ENCODE measurements at regions not wholly inside any gene's neighbourhood (a gene's known extent, or its start where the extent isn't known, plus 50 kb on each side); places are given as distances from the start of the nearest gene placed in this dataset.
A peak's percentile ranks its signal among the peaks of the same experiment; 100 is the strongest.

DNA sequence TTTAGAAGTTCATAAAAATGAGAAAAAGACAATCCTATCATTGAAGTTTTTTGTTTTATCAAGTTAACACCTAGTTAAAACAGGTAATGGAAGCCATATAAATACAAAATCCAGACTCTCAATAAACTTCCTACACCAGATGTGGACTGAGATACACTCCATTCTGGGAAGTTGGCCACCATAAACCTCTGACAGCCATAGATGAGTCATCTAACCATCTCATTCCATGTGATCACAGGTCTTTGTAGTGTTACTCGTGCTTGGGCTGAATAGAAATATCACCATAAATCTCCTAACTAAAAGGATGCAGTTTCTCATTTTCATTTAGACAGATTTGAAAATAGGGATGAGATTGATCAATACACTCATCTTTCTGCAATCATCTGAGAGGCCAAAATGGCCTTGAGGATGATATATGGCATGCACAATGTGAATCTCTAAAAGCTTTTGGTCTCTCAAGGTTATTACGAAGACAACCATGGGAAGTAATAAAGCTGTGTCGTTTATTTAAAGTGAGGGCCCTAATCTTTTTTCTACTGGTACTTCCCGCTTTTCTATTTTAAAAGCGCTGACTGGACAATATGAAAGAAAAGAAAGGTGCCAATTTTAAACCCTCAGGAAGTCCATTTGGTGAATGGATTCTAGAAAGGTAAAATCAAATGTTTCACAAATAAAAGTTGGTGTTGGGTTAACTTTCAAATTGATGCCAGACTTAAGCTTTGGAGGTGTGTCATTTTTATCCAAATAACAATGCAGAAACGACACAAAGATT is 155.5 kb downstream of the POLR2M start:
- 63 to 69% (median 63%) methylated on average over 6 of the region's 6 CpGs for WGBS, 3 donors
- H3K4me3 ChIP-seq (ENCODE audit: low read depth in 1 of 3, low read length in 3 of 3) = no peak overlapping the region
- FAIRE-seq = no peak
- no peaks in the 10 kb centered on the region for H3K4me1 ChIP-seq (ENCODE audit: control insufficient read depth in 3 of 3, insufficient read depth in 2 of 3, low read depth in 1 of 3, low read length in 2 of 3)
- peak; percentile 58 to 59 for DNase-seq
- H3K27me3 ChIP-seq (ENCODE audit: control insufficient read depth in 3 of 3, insufficient read depth in 3 of 3, low read length in 3 of 3) = peaks cover 0 to 3% (median 1%) of the 10 kb centered on the region in 3 donors
- no peaks in the 10 kb centered on the region for H3K9me3 ChIP-seq (ENCODE audit: control insufficient read depth in 2 of 2, insufficient read depth in 1 of 2, low read depth in 1 of 2, low read length in 1 of 2)
- no peaks in the 10 kb centered on the region for H3K36me3 ChIP-seq (ENCODE audit: control insufficient read depth in 3 of 3, insufficient read depth in 2 of 3, low read depth in 1 of 3, low read length in 3 of 3)
- no peak overlapping the region for H3K27ac ChIP-seq (ENCODE audit: low read depth in 1 of 3, low read length in 2 of 3)

DNA sequence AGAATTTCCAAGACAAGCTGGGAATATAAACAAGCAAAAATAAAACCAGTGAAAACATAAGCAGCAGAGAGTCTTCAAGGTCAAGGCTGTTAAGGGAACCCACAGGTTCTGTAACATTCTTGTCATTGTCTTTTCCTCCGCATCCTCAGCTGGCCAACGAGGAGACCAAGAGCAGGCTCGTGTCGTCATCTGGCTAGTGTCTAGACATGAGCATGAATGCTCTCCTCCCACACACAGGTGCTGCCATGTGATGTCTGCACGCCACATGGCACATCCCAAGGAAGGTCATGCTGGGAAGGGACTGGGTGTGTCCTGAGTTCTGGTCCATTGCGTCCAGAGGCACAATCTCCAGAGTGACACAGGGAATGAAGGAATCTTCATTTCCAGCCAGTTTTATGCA is 156.2 kb downstream of the POLR2M start:
- Histone ChIP-seq H3K27me3 (ENCODE audit: control insufficient read depth in 3 of 3, insufficient read depth in 3 of 3, low read length in 3 of 3) (peaks cover 0 to 7% (median 3%) of the 10 kb centered on the region in 3 donors), H3K4me3 (ENCODE audit: low read depth in 1 of 3, low read length in 3 of 3) (no peak overlapping the region), H3K9me3 (ENCODE audit: control insufficient read depth in 2 of 2, insufficient read depth in 1 of 2, low read depth in 1 of 2, low read length in 1 of 2) (no peaks in the 10 kb centered on the region), H3K4me1 (ENCODE audit: control insufficient read depth in 3 of 3, insufficient read depth in 2 of 3, low read depth in 1 of 3, low read length in 2 of 3) (no peaks in the 10 kb centered on the region), H3K36me3 (ENCODE audit: control insufficient read depth in 3 of 3, insufficient read depth in 2 of 3, low read depth in 1 of 3, low read length in 3 of 3) (no peaks in the 10 kb centered on the region), H3K27ac (ENCODE audit: low read depth in 1 of 3, low read length in 2 of 3) (no peak overlapping the region)
- WGBS, 3 donors = 89 to 96% (median 92%) methylated on average over 6 of the region's 6 CpGs
- FAIRE-seq (no peak), DNase-seq (no peak)

DNA sequence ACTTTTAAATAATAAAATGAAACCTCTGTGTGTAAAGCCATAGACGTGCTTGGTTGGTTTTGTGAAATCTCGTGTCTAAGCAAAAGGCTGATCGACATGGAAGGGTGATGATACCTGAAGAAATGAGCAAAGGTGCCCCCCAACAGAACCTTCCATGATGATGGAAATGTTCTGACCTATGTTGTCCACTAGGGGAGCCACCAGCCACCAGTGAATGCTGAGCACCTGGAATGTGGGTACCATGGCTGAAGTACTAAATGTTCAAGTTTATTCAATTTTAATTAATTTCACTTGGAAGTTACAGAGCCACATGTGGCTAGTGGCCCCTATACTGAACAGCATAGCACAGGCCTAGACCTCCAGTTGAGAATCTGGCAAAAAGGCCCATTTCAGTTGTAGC is 158.8 kb downstream of the POLR2M start:
- no peak overlapping the region for H3K27ac ChIP-seq (ENCODE audit: low read depth in 1 of 3, low read length in 2 of 3)
- FAIRE-seq (no peak), DNase-seq (no peak)
- WGBS, 3 donors = 78 to 86% (median 84%) methylated on average over 3 of the region's 3 CpGs
- H3K9me3 ChIP-seq (ENCODE audit: control insufficient read depth in 2 of 2, insufficient read depth in 1 of 2, low read depth in 1 of 2, low read length in 1 of 2) = peaks cover 0 to 2% of the 10 kb centered on the region in 2 donors
- no peak overlapping the region for H3K4me3 ChIP-seq (ENCODE audit: low read depth in 1 of 3, low read length in 3 of 3)
- no peaks in the 10 kb centered on the region for H3K36me3 ChIP-seq (ENCODE audit: control insufficient read depth in 3 of 3, insufficient read depth in 2 of 3, low read depth in 1 of 3, low read length in 3 of 3)
- no peaks in the 10 kb centered on the region for H3K4me1 ChIP-seq (ENCODE audit: control insufficient read depth in 3 of 3, insufficient read depth in 2 of 3, low read depth in 1 of 3, low read length in 2 of 3)
- H3K27me3 ChIP-seq (ENCODE audit: control insufficient read depth in 3 of 3, insufficient read depth in 3 of 3, low read length in 3 of 3) = peaks cover 0 to 9% (median 0%) of the 10 kb centered on the region in 3 donors

DNA sequence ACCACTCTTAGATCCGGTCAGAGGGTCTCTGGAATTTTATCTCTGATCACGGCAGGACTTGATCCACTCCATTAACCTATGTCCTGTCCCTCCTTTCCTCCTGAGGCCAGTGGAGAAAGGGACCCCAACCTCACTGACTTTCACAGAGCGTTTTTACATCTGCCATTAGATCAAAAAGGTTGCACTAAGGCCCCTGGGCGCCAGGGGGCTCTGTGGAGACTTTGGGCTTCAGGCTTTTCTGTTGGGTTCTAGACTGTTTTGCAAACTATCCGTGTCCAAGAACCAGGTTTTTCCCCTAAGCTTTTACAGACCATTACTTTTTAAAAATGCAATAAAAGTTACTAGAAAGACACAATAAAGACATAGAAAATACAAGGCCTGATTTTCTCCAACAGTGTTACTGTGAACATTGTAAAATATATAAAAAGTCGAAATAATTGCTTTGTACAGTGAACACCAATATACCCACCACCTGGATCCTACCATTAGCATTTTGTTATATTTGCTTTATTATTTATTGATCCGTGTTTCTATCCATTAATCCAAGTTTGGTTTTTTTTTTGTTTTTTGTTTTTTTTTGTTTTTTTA is 159.7 kb downstream of the POLR2M start:
- Histone ChIP-seq H3K4me3 (ENCODE audit: low read depth in 1 of 3, low read length in 3 of 3) (no peak overlapping the region), H3K4me1 (ENCODE audit: control insufficient read depth in 3 of 3, insufficient read depth in 2 of 3, low read depth in 1 of 3, low read length in 2 of 3) (no peaks in the 10 kb centered on the region), H3K27ac (ENCODE audit: low read depth in 1 of 3, low read length in 2 of 3) (no peak overlapping the region), H3K36me3 (ENCODE audit: control insufficient read depth in 3 of 3, insufficient read depth in 2 of 3, low read depth in 1 of 3, low read length in 3 of 3) (no peaks in the 10 kb centered on the region), H3K27me3 (ENCODE audit: control insufficient read depth in 3 of 3, insufficient read depth in 3 of 3, low read length in 3 of 3) (peaks cover 0 to 9% (median 0%) of the 10 kb centered on the region in 3 donors), H3K9me3 (ENCODE audit: control insufficient read depth in 2 of 2, insufficient read depth in 1 of 2, low read depth in 1 of 2, low read length in 1 of 2) (peaks cover 0 to 2% of the 10 kb centered on the region in 2 donors)
- peak; percentile 49 for FAIRE-seq
- DNase-seq = peak; percentile 71 to 74
- 29 to 44% (median 33%) methylated on average over 7 of the region's 7 CpGs for WGBS, 3 donors

DNA sequence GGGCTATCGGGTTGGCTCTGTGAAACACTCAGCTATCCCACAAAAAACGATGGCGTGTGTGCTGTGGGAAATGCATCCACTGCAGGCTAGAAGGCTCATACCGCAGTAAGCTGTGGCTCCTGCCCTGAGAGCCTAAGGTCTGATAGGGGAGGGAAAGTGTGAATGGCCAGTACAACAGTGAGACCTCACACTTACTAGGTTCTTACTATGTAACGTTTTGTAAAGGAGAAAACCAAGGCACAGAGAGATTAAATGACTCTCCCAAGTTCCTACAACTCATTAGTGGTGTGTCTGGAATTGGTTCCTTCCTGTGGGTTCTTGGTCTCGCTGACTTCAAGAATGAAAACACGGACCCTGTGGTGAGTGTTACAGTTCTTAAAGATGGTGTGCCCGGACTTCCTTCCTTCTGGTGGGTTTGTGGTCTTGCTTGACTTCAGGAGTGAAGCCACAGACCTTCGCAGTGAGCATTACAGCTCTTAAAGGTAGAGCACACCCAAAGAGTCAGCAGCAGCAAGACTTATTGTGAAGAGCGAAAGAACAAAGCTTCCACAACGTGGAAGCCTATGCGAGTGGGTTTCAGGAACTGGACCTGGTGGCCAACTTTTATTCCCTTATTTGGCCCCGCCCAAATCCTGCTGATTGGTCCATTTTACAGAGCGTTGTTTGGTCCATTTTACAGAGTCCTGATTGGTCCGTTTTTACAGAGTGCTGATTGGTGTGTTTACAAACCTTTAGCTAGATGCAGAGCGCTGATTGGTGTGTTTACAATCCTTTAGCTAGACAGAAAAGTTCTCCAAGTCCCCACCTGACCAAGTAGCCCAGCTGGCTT is 161.7 kb downstream of the POLR2M start:
- peaks cover 0 to 14% (median 0%) of the 10 kb centered on the region in 3 donors for H3K27me3 ChIP-seq (ENCODE audit: control insufficient read depth in 3 of 3, insufficient read depth in 3 of 3, low read length in 3 of 3)
- H3K36me3 ChIP-seq (ENCODE audit: control insufficient read depth in 3 of 3, insufficient read depth in 2 of 3, low read depth in 1 of 3, low read length in 3 of 3) = no peaks in the 10 kb centered on the region
- DNase-seq = no peak
- H3K9me3 ChIP-seq (ENCODE audit: control insufficient read depth in 2 of 2, insufficient read depth in 1 of 2, low read depth in 1 of 2, low read length in 1 of 2) = peaks cover 0 to 2% of the 10 kb centered on the region in 2 donors
- no peak overlapping the region for H3K4me3 ChIP-seq (ENCODE audit: low read depth in 1 of 3, low read length in 3 of 3)
- FAIRE-seq = no peak
- H3K27ac ChIP-seq (ENCODE audit: low read depth in 1 of 3, low read length in 2 of 3) = no peak overlapping the region
- 70 to 78% (median 78%) methylated on average over 16 of the region's 16 CpGs for WGBS, 3 donors
- H3K4me1 ChIP-seq (ENCODE audit: control insufficient read depth in 3 of 3, insufficient read depth in 2 of 3, low read depth in 1 of 3, low read length in 2 of 3) = no peaks in the 10 kb centered on the region

DNA sequence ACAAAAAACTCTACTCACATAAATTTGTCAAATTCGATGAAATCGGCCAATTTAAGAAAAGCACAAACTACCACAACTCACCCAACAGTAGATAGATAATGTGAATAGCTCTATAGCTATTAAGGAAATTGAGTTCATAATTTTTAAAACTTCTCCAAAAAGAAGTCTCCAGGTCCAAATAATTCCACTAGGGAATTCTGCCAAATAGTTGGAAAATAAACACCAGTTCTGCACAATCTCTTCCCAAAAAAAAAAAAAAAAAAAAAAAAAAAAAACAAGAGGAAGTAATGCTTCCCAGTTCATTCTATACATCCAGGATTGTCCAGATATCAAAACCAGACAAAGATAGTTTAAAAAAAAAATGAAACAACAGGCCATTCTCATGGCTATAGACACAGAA is 164.2 kb downstream of the POLR2M start:
- Histone ChIP-seq H3K36me3 (ENCODE audit: control insufficient read depth in 3 of 3, insufficient read depth in 2 of 3, low read depth in 1 of 3, low read length in 3 of 3) (no peaks in the 10 kb centered on the region), H3K4me1 (ENCODE audit: control insufficient read depth in 3 of 3, insufficient read depth in 2 of 3, low read depth in 1 of 3, low read length in 2 of 3) (no peaks in the 10 kb centered on the region), H3K4me3 (ENCODE audit: low read depth in 1 of 3, low read length in 3 of 3) (no peak overlapping the region), H3K9me3 (ENCODE audit: control insufficient read depth in 2 of 2, insufficient read depth in 1 of 2, low read depth in 1 of 2, low read length in 1 of 2) (peaks cover 0 to 12% of the 10 kb centered on the region in 2 donors), H3K27ac (ENCODE audit: low read depth in 1 of 3, low read length in 2 of 3) (no peak overlapping the region), H3K27me3 (ENCODE audit: control insufficient read depth in 3 of 3, insufficient read depth in 3 of 3, low read length in 3 of 3) (peaks cover 0 to 14% (median 3%) of the 10 kb centered on the region in 3 donors)
- no peak for DNase-seq
- FAIRE-seq = no peak
- 90 to 99% (median 95%) methylated on average over 2 of the region's 2 CpGs for WGBS, 3 donors

DNA sequence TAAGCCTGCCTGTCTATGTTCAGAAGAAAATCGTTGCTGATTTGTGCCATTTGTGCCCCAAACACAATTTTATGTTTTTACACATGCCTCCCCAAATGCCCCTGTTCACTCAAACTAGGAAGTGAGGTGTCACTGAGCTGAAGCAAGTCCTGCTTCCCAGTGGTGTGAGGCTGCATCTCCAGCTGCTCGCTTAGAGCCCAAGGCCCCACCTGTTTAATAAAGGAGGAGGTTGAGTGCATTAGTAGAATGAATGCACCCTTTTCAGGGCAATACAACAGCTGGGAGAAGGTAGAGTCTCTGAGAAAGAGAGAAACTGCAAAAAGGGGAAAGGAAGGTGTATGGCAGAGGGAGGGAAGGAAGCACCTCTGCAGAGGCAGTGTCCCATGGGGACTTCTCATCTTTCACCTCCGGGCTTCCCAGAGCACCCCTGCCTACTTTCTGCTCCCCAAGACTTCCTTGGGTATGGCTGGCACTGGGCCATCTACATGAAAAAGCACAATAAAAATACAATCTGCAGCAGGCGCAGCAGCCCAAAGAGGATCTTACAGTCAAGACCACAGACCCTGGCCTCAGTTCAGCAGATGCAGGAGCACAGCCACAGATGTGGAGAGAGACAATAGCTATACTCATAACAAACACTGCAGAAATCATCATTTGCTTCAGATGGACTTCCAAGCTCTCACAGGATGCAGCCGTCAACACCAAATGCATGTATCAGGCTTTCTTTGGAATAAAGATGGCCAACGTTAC is 165.9 kb downstream of the POLR2M start:
- WGBS, 3 donors = 49 to 62% (median 54%) methylated on average over 6 of the region's 6 CpGs
- peaks cover 0 to 17% of the 10 kb centered on the region in 2 donors for H3K9me3 ChIP-seq (ENCODE audit: control insufficient read depth in 2 of 2, insufficient read depth in 1 of 2, low read depth in 1 of 2, low read length in 1 of 2)
- H3K36me3 ChIP-seq (ENCODE audit: control insufficient read depth in 3 of 3, insufficient read depth in 2 of 3, low read depth in 1 of 3, low read length in 3 of 3) = no peaks in the 10 kb centered on the region
- H3K27ac ChIP-seq (ENCODE audit: low read depth in 1 of 3, low read length in 2 of 3) = no peak overlapping the region
- peaks cover 0 to 8% (median 3%) of the 10 kb centered on the region in 3 donors for H3K27me3 ChIP-seq (ENCODE audit: control insufficient read depth in 3 of 3, insufficient read depth in 3 of 3, low read length in 3 of 3)
- no peak for FAIRE-seq
- H3K4me1 ChIP-seq (ENCODE audit: control insufficient read depth in 3 of 3, insufficient read depth in 2 of 3, low read depth in 1 of 3, low read length in 2 of 3) = no peaks in the 10 kb centered on the region
- H3K4me3 ChIP-seq (ENCODE audit: low read depth in 1 of 3, low read length in 3 of 3) = no peak overlapping the region
- DNase-seq = peak in 1 of 2 donors; percentile 15
